SK-N-SH treated with all-trans-retinoic acid at 6 μM for 48 hours (cell line): ENCODE measurements at regions not wholly inside any gene's neighbourhood (a gene's known extent, or its start where the extent isn't known, plus 50 kb on each side); places are given as distances from the start of the nearest gene placed in this dataset.

ENCODE experiments used
- BACH2 ChIP-seq: fragments of 250-450 bp; sonication (Bioruptor Pico); IDR thresholded peaks from 2 replicates; pipeline ENCODE4 v1.9.0; 2021; ENCODE audit warnings: mild to moderate bottlenecking, borderline replicate concordance
- ESRRG ChIP-seq: fragments of 250-450 bp; sonication (Bioruptor Pico); IDR thresholded peaks from 2 replicates; pipeline ENCODE4 v1.6.1; 2021; ENCODE audit warnings: mild to moderate bottlenecking
- OSR1 ChIP-seq: fragments of 250-450 bp; sonication (Bioruptor Pico); IDR thresholded peaks from 2 replicates; pipeline ENCODE4 v1.8.0; 2022; ENCODE audit warnings: moderate library complexity, mild to moderate bottlenecking, inconsistent platforms
- PPARA ChIP-seq: fragments of 250-450 bp; sonication (Bioruptor Pico); IDR thresholded peaks from 2 replicates; pipeline ENCODE4 v1.5.0; 2020; ENCODE audit warnings: mild to moderate bottlenecking, borderline replicate concordance
- TOX ChIP-seq: fragments of 250-450 bp; sonication (Bioruptor Pico); IDR thresholded peaks from 2 replicates; pipeline ENCODE4 v1.8.0; 2021; ENCODE audit warnings: mild to moderate bottlenecking, moderate library complexity, borderline replicate concordance
- ZFP30 ChIP-seq: fragments of 450-650 bp; formaldehyde crosslinking; IDR thresholded peaks from 2 replicates; pipeline ENCODE4 v1.5.0; 2022; ENCODE audit warnings: mild to moderate bottlenecking, moderate library complexity

DNA sequence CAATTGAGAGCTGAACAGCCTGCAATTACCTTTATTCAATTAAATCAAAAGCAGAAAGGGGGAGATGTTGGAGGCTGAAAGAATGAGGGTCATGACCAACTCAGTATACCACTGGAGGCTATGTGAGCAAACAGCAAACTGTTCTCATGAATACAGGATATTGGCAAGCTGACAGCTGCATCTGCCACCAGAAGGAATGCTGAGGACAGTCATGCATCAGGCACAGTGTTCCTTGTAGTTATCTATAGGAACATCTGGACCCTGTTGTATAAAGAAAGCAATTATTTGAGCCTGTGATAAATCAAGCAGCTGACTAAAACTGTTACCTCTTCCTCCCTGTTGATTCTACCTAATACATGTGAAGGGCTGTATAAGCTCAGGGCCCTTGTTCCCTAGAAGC lies 2064.6 kb downstream of the TP53TG3F start:
- TF ChIP-seq ZFP30 (CRISPR knock-in tag) (no peak), ESRRG (no peak), PPARA (no peak), TOX (CRISPR knock-in tag) (no peak), BACH2 (CRISPR knock-in tag) (no peak), OSR1 (CRISPR knock-in tag) (no peak)
